ENCODE measurements at regions not wholly inside any gene's neighbourhood (a gene's known extent, or its start where the extent isn't known, plus 50 kb on each side); places are given as distances from the start of the nearest gene placed in this dataset.
"Not testable (repeated sequence)": the region's sequence is repeated elsewhere in the genome, so short reads cannot be mapped to it uniquely, and the experiment has no call there.

GRCh38 chr6:150757807-150758206, 107.7 kb upstream of the MTHFD1L start:
- not testable (repeated sequence) for H3K27ac ChIP-seq (ENCODE audit: low read depth, low read length); H3K9ac ChIP-seq (ENCODE audit: low read length in 5 of 5); H3K36me3 ChIP-seq (ENCODE audit: control insufficient read depth in 5 of 5, insufficient read depth in 5 of 5, low read length in 5 of 5); H3K4me3 ChIP-seq (ENCODE audit: low read depth in 1 of 5, low read length in 5 of 5); H3K27me3 ChIP-seq (ENCODE audit: control insufficient read depth in 5 of 5, insufficient read depth in 4 of 5, low read length in 5 of 5); H3K9me3 ChIP-seq (ENCODE audit: control insufficient read depth in 5 of 5, low read length in 5 of 5)
- peaks cover 0 to 15% (median 0%) of the 10 kb centered on the region in 5 donors for H3K4me1 ChIP-seq (ENCODE audit: control insufficient read depth in 5 of 5, insufficient read depth in 5 of 5, low read length in 5 of 5)

- H3K9me3 ChIP-seq (ENCODE audit: control insufficient read depth in 5 of 5, low read length in 5 of 5), result no peaks in the 10 kb centered on the region
- peaks cover 0 to 23% (median 0%) of the 10 kb centered on the region in 5 donors for H3K4me1 ChIP-seq (ENCODE audit: control insufficient read depth in 5 of 5, insufficient read depth in 5 of 5, low read length in 5 of 5)
- H3K27me3 ChIP-seq (ENCODE audit: control insufficient read depth in 5 of 5, insufficient read depth in 4 of 5, low read length in 5 of 5), result no peaks in the 10 kb centered on the region
- H3K27ac ChIP-seq (ENCODE audit: low read depth, low read length), result no peak overlapping the region
- H3K36me3 ChIP-seq (ENCODE audit: control insufficient read depth in 5 of 5, insufficient read depth in 5 of 5, low read length in 5 of 5), result peaks cover 0 to 3% (median 0%) of the 10 kb centered on the region in 5 donors
- no peak overlapping the region for H3K4me3 ChIP-seq (ENCODE audit: low read depth in 1 of 5, low read length in 5 of 5)
- H3K9ac ChIP-seq (ENCODE audit: low read length in 5 of 5), result no peak overlapping the region
Observed at GRCh38 chr6:150759483-150759882, 106.0 kb upstream of the MTHFD1L start.

GRCh38 chr6:150761771-150762170, 103.7 kb upstream of the MTHFD1L start:
- Histone ChIP-seq H3K27ac (ENCODE audit: low read depth, low read length) (no peak overlapping the region), H3K27me3 (ENCODE audit: control insufficient read depth in 5 of 5, insufficient read depth in 4 of 5, low read length in 5 of 5) (no peaks in the 10 kb centered on the region), H3K9me3 (ENCODE audit: control insufficient read depth in 5 of 5, low read length in 5 of 5) (no peaks in the 10 kb centered on the region), H3K9ac (ENCODE audit: low read length in 5 of 5) (no peak overlapping the region), H3K4me3 (ENCODE audit: low read depth in 1 of 5, low read length in 5 of 5) (no peak overlapping the region), H3K4me1 (ENCODE audit: control insufficient read depth in 5 of 5, insufficient read depth in 5 of 5, low read length in 5 of 5) (peaks cover 0 to 30% (median 12%) of the 10 kb centered on the region in 5 donors), H3K36me3 (ENCODE audit: control insufficient read depth in 5 of 5, insufficient read depth in 5 of 5, low read length in 5 of 5) (peaks cover 0 to 3% (median 0%) of the 10 kb centered on the region in 5 donors)

GRCh38 chr6:150764334-150765066, 101.0 kb upstream of the MTHFD1L start:
- Histone ChIP-seq H3K27ac (ENCODE audit: low read depth, low read length) (no peak overlapping the region), H3K9me3 (ENCODE audit: control insufficient read depth in 5 of 5, low read length in 5 of 5) (no peaks in the 10 kb centered on the region), H3K9ac (ENCODE audit: low read length in 5 of 5) (no peak overlapping the region), H3K4me3 (ENCODE audit: low read depth in 1 of 5, low read length in 5 of 5) (no peak overlapping the region), H3K36me3 (ENCODE audit: control insufficient read depth in 5 of 5, insufficient read depth in 5 of 5, low read length in 5 of 5) (peaks cover 0 to 4% (median 0%) of the 10 kb centered on the region in 5 donors), H3K4me1 (ENCODE audit: control insufficient read depth in 5 of 5, insufficient read depth in 5 of 5, low read length in 5 of 5) (peaks cover 3 to 39% (median 22%) of the 10 kb centered on the region in 5 donors), H3K27me3 (ENCODE audit: control insufficient read depth in 5 of 5, insufficient read depth in 4 of 5, low read length in 5 of 5) (no peaks in the 10 kb centered on the region)

- Histone ChIP-seq H3K27ac (ENCODE audit: low read depth, low read length) (no peak overlapping the region), H3K9ac (ENCODE audit: low read length in 5 of 5) (no peak overlapping the region), H3K36me3 (ENCODE audit: control insufficient read depth in 5 of 5, insufficient read depth in 5 of 5, low read length in 5 of 5) (peaks cover 0 to 9% (median 0%) of the 10 kb centered on the region in 5 donors), H3K4me1 (ENCODE audit: control insufficient read depth in 5 of 5, insufficient read depth in 5 of 5, low read length in 5 of 5) (peaks cover 3 to 39% (median 22%) of the 10 kb centered on the region in 5 donors), H3K4me3 (ENCODE audit: low read depth in 1 of 5, low read length in 5 of 5) (no peak overlapping the region), H3K27me3 (ENCODE audit: control insufficient read depth in 5 of 5, insufficient read depth in 4 of 5, low read length in 5 of 5) (no peaks in the 10 kb centered on the region), H3K9me3 (ENCODE audit: control insufficient read depth in 5 of 5, low read length in 5 of 5) (no peaks in the 10 kb centered on the region)
Observed at GRCh38 chr6:150765067-150765764, 100.3 kb upstream of the MTHFD1L start.

GRCh38 chr6:150766201-150766997, 99.1 kb upstream of the MTHFD1L start:
- H3K27ac ChIP-seq (ENCODE audit: low read depth, low read length), result peak overlapping the region; percentile 8
- H3K9me3 ChIP-seq (ENCODE audit: control insufficient read depth in 5 of 5, low read length in 5 of 5), result no peaks in the 10 kb centered on the region
- H3K36me3 ChIP-seq (ENCODE audit: control insufficient read depth in 5 of 5, insufficient read depth in 5 of 5, low read length in 5 of 5), result peaks cover 0 to 9% (median 0%) of the 10 kb centered on the region in 5 donors
- H3K4me3 ChIP-seq (ENCODE audit: low read depth in 1 of 5, low read length in 5 of 5), result no peak overlapping the region
- peak overlapping the region in 1 of 5 donors; percentile 4 for H3K9ac ChIP-seq (ENCODE audit: low read length in 5 of 5)
- H3K27me3 ChIP-seq (ENCODE audit: control insufficient read depth in 5 of 5, insufficient read depth in 4 of 5, low read length in 5 of 5), result no peaks in the 10 kb centered on the region
- H3K4me1 ChIP-seq (ENCODE audit: control insufficient read depth in 5 of 5, insufficient read depth in 5 of 5, low read length in 5 of 5), result peaks cover 3 to 39% (median 24%) of the 10 kb centered on the region in 5 donors

- Histone ChIP-seq H3K4me3 (ENCODE audit: low read depth in 1 of 5, low read length in 5 of 5) (peak overlapping the region in 3 of 5 donors; percentile 16 to 54 (median 37)), H3K9me3 (ENCODE audit: control insufficient read depth in 5 of 5, low read length in 5 of 5) (no peaks in the 10 kb centered on the region), H3K9ac (ENCODE audit: low read length in 5 of 5) (peak overlapping the region in 1 of 5 donors; percentile 63), H3K4me1 (ENCODE audit: control insufficient read depth in 5 of 5, insufficient read depth in 5 of 5, low read length in 5 of 5) (peaks cover 3 to 39% (median 24%) of the 10 kb centered on the region in 5 donors), H3K27ac (ENCODE audit: low read depth, low read length) (no peak overlapping the region), H3K27me3 (ENCODE audit: control insufficient read depth in 5 of 5, insufficient read depth in 4 of 5, low read length in 5 of 5) (no peaks in the 10 kb centered on the region), H3K36me3 (ENCODE audit: control insufficient read depth in 5 of 5, insufficient read depth in 5 of 5, low read length in 5 of 5) (peaks cover 0 to 9% (median 0%) of the 10 kb centered on the region in 5 donors)
Observed at GRCh38 chr6:150767161-150767560, 98.3 kb upstream of the MTHFD1L start.

GRCh38 chr6:150767571-150768018, 97.9 kb upstream of the MTHFD1L start:
- H3K4me1 ChIP-seq (ENCODE audit: control insufficient read depth in 5 of 5, insufficient read depth in 5 of 5, low read length in 5 of 5), result peaks cover 3 to 39% (median 24%) of the 10 kb centered on the region in 5 donors
- no peaks in the 10 kb centered on the region for H3K27me3 ChIP-seq (ENCODE audit: control insufficient read depth in 5 of 5, insufficient read depth in 4 of 5, low read length in 5 of 5)
- H3K9me3 ChIP-seq (ENCODE audit: control insufficient read depth in 5 of 5, low read length in 5 of 5), result no peaks in the 10 kb centered on the region
- peak overlapping the region in 4 of 5 donors; percentile 16 to 54 (median 30) for H3K4me3 ChIP-seq (ENCODE audit: low read depth in 1 of 5, low read length in 5 of 5)
- peak overlapping the region in 2 of 5 donors; percentile 60 to 63 for H3K9ac ChIP-seq (ENCODE audit: low read length in 5 of 5)
- H3K27ac ChIP-seq (ENCODE audit: low read depth, low read length), result peak overlapping the region; percentile 13
- H3K36me3 ChIP-seq (ENCODE audit: control insufficient read depth in 5 of 5, insufficient read depth in 5 of 5, low read length in 5 of 5), result peaks cover 0 to 9% (median 0%) of the 10 kb centered on the region in 5 donors

GRCh38 chr6:150770637-150771036, 94.9 kb upstream of the MTHFD1L start:
- Histone ChIP-seq H3K27me3 (ENCODE audit: control insufficient read depth in 5 of 5, insufficient read depth in 4 of 5, low read length in 5 of 5) (no peaks in the 10 kb centered on the region), H3K27ac (ENCODE audit: low read depth, low read length) (no peak overlapping the region), H3K9me3 (ENCODE audit: control insufficient read depth in 5 of 5, low read length in 5 of 5) (peaks cover 0 to 9% (median 2%) of the 10 kb centered on the region in 5 donors), H3K4me1 (ENCODE audit: control insufficient read depth in 5 of 5, insufficient read depth in 5 of 5, low read length in 5 of 5) (peaks cover 3 to 27% (median 24%) of the 10 kb centered on the region in 5 donors), H3K9ac (ENCODE audit: low read length in 5 of 5) (no peak overlapping the region), H3K36me3 (ENCODE audit: control insufficient read depth in 5 of 5, insufficient read depth in 5 of 5, low read length in 5 of 5) (peaks cover 0 to 9% (median 0%) of the 10 kb centered on the region in 5 donors), H3K4me3 (ENCODE audit: low read depth in 1 of 5, low read length in 5 of 5) (no peak overlapping the region)

All from subcutaneous abdominal adipose tissue (tissue), 5 donors.